Transverse colon (tissue), 4 donors: ENCODE measurements at regions not wholly inside any gene's neighbourhood (a gene's known extent, or its start where the extent isn't known, plus 50 kb on each side); places are given as distances from the start of the nearest gene placed in this dataset.

Source experiments
- DNase-seq: peaks from one replicate; pipeline ENCODE4 v3.0.0-alpha.2; 2019
- H3K27ac ChIP-seq, 4 donors: fragments of 200-600 bp; sonication (generic); 2 replicates each; pipeline ENCODE4 v1.5.1; 2016 to 2018; ENCODE audit warnings: inconsistent platforms in 4 of 4
- H3K27me3 ChIP-seq: fragments of 200-600 bp; sonication (generic); 2 replicates; pipeline ENCODE4 v1.5.1; 2017; ENCODE audit warnings: inconsistent platforms
- H3K36me3 ChIP-seq, 4 donors: fragments of 200-600 bp; sonication (generic); 2 replicates each; pipeline ENCODE4 v1.5.1; 2017 to 2019; ENCODE audit warnings: inconsistent platforms in 4 of 4
- H3K4me1 ChIP-seq, 4 donors: fragments of 200-600 bp; sonication (generic); 2 replicates each; pipeline ENCODE4 v1.5.1; 2017 to 2020; ENCODE audit warnings: inconsistent platforms in 4 of 4
- H3K4me3 ChIP-seq, 4 donors: fragments of 200-600 bp; sonication (generic); 1 replicate in 1 of 4; 2 replicates in 3 of 4; pipeline versions ENCODE4 v1.5.1 to v1.6.1; 2017 to 2019; ENCODE audit warnings: inconsistent platforms in 4 of 4
- H3K9me3 ChIP-seq, 2 donors: fragments of 200-600 bp; sonication (generic); 2 replicates each; pipeline ENCODE4 v1.5.1; 2017 to 2019; ENCODE audit warnings: inconsistent platforms in 2 of 2
- CTCF ChIP-seq, 5 experiments: fragments of 200-600 bp in 3 of 5; fragments of 450-650 bp in 2 of 5; sonication (generic) in 3 of 5; IDR thresholded peaks; 1 replicate in 2 of 5; 2 replicates in 3 of 5; pipeline ENCODE4 v1.5.1; 2016 to 2017; ENCODE audit warnings: antibody characterized with exemption in 5 of 5, inconsistent platforms in 3 of 5, mild to moderate bottlenecking in 2 of 5, moderate library complexity in 1 of 5
- EP300 ChIP-seq: sonication (generic); formaldehyde crosslinking; IDR thresholded peaks from one replicate; pipeline ENCODE4 v1.6.1; 2017; ENCODE audit warnings: antibody characterized with exemption, low read depth
- POLR2A ChIP-seq: fragments of 450-650 bp; IDR thresholded peaks from one replicate; pipeline ENCODE4 v1.6.1; 2016; ENCODE audit warnings: antibody characterized with exemption, mild to moderate bottlenecking, moderate library complexity
- POLR2AphosphoS5 ChIP-seq, 3 donors: sonication (generic); formaldehyde crosslinking; IDR thresholded peaks; one replicate each; pipeline ENCODE4 v1.6.1; 2016; ENCODE audit warnings: antibody characterized with exemption in 3 of 3
- WGBS, 2 donors: methylation state at CpG; one replicate each; pipeline ENCODE4 v1.1.5; 2018; ENCODE audit warnings: low coverage in 1 of 2; 5-methylcytosine and 5-hydroxymethylcytosine counted together
- in situ Hi-C, 4 donors: fragments of 200-750 bp; cut with MboI; loops; one replicate each; pipeline versions ENCODE4 v1.15.0 to v1.15.1; 2017; ENCODE audit warnings: low sequenced_read_pairs in 3 of 4, low pct_ligation_motif_present in 1 of 4, low pct_unique_long_range_greater_than_20kb in 1 of 4
- intact Hi-C: fragments of 100-400 bp; cut with DNase I; formaldehyde crosslinking; loops from one replicate; pipeline ENCODE4 v1.15.1; 2023; ENCODE audit warnings: low total_unique reads

- H3K9me3 ChIP-seq, result no peaks in the 10 kb centered on the region
- no peak for TF ChIP-seq CTCF (IDR thresholded peaks at IDR 0.05)
- TF ChIP-seq EP300, result no peak
- no peak for TF ChIP-seq POLR2A
- TF ChIP-seq POLR2AphosphoS5 (IDR thresholded peaks at IDR 0.05), result no peak
- no peak overlapping the region for H3K27ac ChIP-seq
- no peak for DNase-seq
- no peaks in the 10 kb centered on the region for H3K27me3 ChIP-seq
- in situ Hi-C loops (no loop called here), intact Hi-C loops (no loop called here)
- no peaks in the 10 kb centered on the region for H3K4me1 ChIP-seq
- H3K36me3 ChIP-seq, result no peaks in the 10 kb centered on the region
- no peak overlapping the region for H3K4me3 ChIP-seq
- 73 to 91% methylated on average over 3 of the region's 3 CpGs for WGBS, 2 donors
Observed at GRCh38 chr5:104213216-104213615, 650.6 kb upstream of the NUDT12 start.

GRCh38 chr5:104199771-104200170, 637.2 kb upstream of the NUDT12 start:
- intact Hi-C loops (no loop called here), in situ Hi-C loops (loop anchor here in 1 of 4 donors (25.0 kb wide), 1 partner anchor 612 kb away; no protein-coding TSS in a partner anchor)

GRCh38 chr5:104198156-104198555, 635.6 kb upstream of the NUDT12 start:
- in situ Hi-C loops, result loop anchor here in 1 of 4 donors (25.0 kb wide), 1 partner anchor 611 kb away; no protein-coding TSS in a partner anchor
- Histone ChIP-seq H3K27ac (no peak overlapping the region), H3K4me3 (no peak overlapping the region), H3K9me3 (no peaks in the 10 kb centered on the region), H3K4me1 (no peaks in the 10 kb centered on the region), H3K27me3 (no peaks in the 10 kb centered on the region), H3K36me3 (no peaks in the 10 kb centered on the region)
- no peak for TF ChIP-seq POLR2AphosphoS5 (IDR thresholded peaks at IDR 0.05)
- no peak for TF ChIP-seq EP300
- no peak for TF ChIP-seq CTCF (IDR thresholded peaks at IDR 0.05)
- TF ChIP-seq POLR2A, result no peak
- intact Hi-C loops, result no loop called here
- 95% methylated on average over 1 of the region's 1 CpG; no CpG with 5 or more reads in 1 of the 2 donors for WGBS, 2 donors
- DNase-seq, result no peak

More at GRCh38 chr5:104199771-104200170, 637.2 kb upstream of the NUDT12 start:
- no peak overlapping the region for H3K4me3 ChIP-seq
- whole genome bisulfite sequencing, 2 donors, result 43 to 81% methylated on average over 3 of the region's 3 CpGs
- no peaks in the 10 kb centered on the region for H3K4me1 ChIP-seq
- no peak for DNase-seq
- no peaks in the 10 kb centered on the region for H3K27me3 ChIP-seq
- no peaks in the 10 kb centered on the region for H3K9me3 ChIP-seq
- no peaks in the 10 kb centered on the region for H3K36me3 ChIP-seq
- TF ChIP-seq EP300, result no peak
- H3K27ac ChIP-seq, result no peak overlapping the region

- no peaks in the 10 kb centered on the region for H3K36me3 ChIP-seq
- no peak overlapping the region for H3K27ac ChIP-seq
- no peak overlapping the region for H3K4me3 ChIP-seq
- no peak for DNase-seq
- 56 to 67% methylated on average over 2 of the region's 2 CpGs for WGBS, 2 donors
- H3K9me3 ChIP-seq, result no peaks in the 10 kb centered on the region
- intact Hi-C loops (loop anchor here (5.0 kb wide), 1 partner anchor 833 kb away; no protein-coding TSS in a partner anchor), in situ Hi-C loops (loop anchor here in 1 of 4 donors (25.0 kb wide), 1 partner anchor 603 kb away; no protein-coding TSS in a partner anchor)
- H3K27me3 ChIP-seq, result no peaks in the 10 kb centered on the region
- TF ChIP-seq POLR2AphosphoS5 (IDR thresholded peaks at IDR 0.05), result no peak
- no peak for TF ChIP-seq EP300
- no peak for TF ChIP-seq CTCF (IDR thresholded peaks at IDR 0.05)
- TF ChIP-seq POLR2A, result no peak
- H3K4me1 ChIP-seq, result no peaks in the 10 kb centered on the region
Observed at GRCh38 chr5:104189909-104190308, 627.3 kb upstream of the NUDT12 start.

GRCh38 chr5:104189031-104189430, 626.4 kb upstream of the NUDT12 start:
- no peak overlapping the region for H3K27ac ChIP-seq
- H3K9me3 ChIP-seq, result no peaks in the 10 kb centered on the region
- in situ Hi-C loops, result loop anchor here in 1 of 4 donors (25.0 kb wide), 1 partner anchor 602 kb away; no protein-coding TSS in a partner anchor
- no peak overlapping the region for H3K4me3 ChIP-seq
- TF ChIP-seq CTCF (IDR thresholded peaks at IDR 0.05), result no peak
- no peak for TF ChIP-seq POLR2A
- no peak for TF ChIP-seq POLR2AphosphoS5 (IDR thresholded peaks at IDR 0.05)
- no peak for TF ChIP-seq EP300
- no peaks in the 10 kb centered on the region for H3K27me3 ChIP-seq
- intact Hi-C loops, result loop anchor here (5.0 kb wide), 1 partner anchor 832 kb away; no protein-coding TSS in a partner anchor
- no peaks in the 10 kb centered on the region for H3K4me1 ChIP-seq
- WGBS, 2 donors, result 84 to 86% methylated on average over 1 to 4 of the region's 4 CpGs
- no peak for DNase-seq
- no peaks in the 10 kb centered on the region for H3K36me3 ChIP-seq
